Muscle layer of colon (tissue), 2 donors: ENCODE measurements at regions not wholly inside any gene's neighbourhood (a gene's known extent, or its start where the extent isn't known, plus 50 kb on each side); places are given as distances from the start of the nearest gene placed in this dataset.
"Not testable (repeated sequence)": the region's sequence is repeated elsewhere in the genome, so short reads cannot be mapped to it uniquely, and the experiment has no call there.

Experiments
- H3K27ac ChIP-seq: one replicate; pipeline ENCODE4 v1.7.0; 2013; ENCODE audit warnings: low read depth, mild to moderate bottlenecking, low read length, moderate library complexity
- H3K27me3 ChIP-seq, 2 donors: one replicate each; pipeline ENCODE4 v1.7.0; 2013; ENCODE audit warnings: low read length in 2 of 2, mild to moderate bottlenecking in 2 of 2; ENCODE audit not compliant: insufficient read depth in 2 of 2, control insufficient read depth in 1 of 2
- H3K36me3 ChIP-seq: one replicate; pipeline ENCODE4 v1.7.0; 2013; ENCODE audit warnings: mild to moderate bottlenecking, low read length; ENCODE audit not compliant: insufficient read depth
- H3K4me1 ChIP-seq: one replicate; pipeline ENCODE4 v1.7.0; 2013; ENCODE audit warnings: mild to moderate bottlenecking, low read length; ENCODE audit not compliant: insufficient read depth
- H3K4me3 ChIP-seq, 2 donors: one replicate each; pipeline ENCODE4 v1.7.0; 2013; ENCODE audit warnings: low read length in 2 of 2, low read depth in 1 of 2, mild to moderate bottlenecking in 1 of 2, moderate library complexity in 1 of 2
- H3K9ac ChIP-seq: one replicate; pipeline ENCODE4 v1.7.0; 2013; ENCODE audit warnings: low read length
- H3K9me3 ChIP-seq: one replicate; pipeline ENCODE4 v1.7.0; 2013; ENCODE audit warnings: mild to moderate bottlenecking, low read length
- donor health status: abdominal sarcoma.
- donor health status: Adenocarcinoma of cecum.

DNA sequence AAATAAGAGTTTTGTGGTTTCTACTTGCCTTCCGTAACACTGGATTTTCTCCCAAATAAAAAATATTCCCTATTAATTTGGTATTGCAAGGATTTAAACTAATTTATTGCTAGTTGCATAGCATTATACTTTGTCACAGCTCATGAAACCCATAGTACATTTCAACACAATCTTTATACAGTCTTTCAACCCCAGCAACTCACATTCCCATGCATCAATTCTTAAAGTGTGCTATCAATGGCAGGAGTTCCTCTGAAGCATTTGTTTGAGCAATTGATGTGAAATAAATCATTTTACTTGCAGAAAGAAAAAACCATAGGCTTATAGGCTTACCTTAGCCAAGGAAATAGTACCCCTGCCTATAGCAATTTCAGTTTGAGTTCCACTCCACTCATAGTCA lies 251.9 kb downstream of the PAPSS1 start:
- no peak overlapping the region for H3K27ac ChIP-seq
- no peaks in the 10 kb centered on the region for H3K27me3 ChIP-seq
- H3K4me3 ChIP-seq = no peak overlapping the region

DNA sequence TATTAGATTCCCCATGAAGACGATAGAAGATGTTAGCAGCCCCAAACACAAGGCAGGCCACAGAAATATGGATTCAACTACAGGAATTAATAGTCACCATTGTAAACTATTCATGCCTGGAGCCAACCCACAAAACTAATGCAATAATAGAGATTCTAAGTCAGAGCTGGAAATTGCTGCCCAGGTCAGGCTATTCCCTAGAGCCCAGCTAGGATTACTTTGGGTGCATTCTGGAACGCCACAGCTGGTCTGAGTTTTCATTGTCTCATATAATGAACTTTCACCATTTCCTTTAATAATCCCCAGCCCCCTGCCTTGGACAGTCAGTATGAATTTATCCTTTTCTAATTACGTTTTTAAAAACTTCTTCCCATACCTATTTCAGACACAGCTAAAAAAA lies 252.6 kb downstream of the PAPSS1 start:
- Histone ChIP-seq H3K4me1 (no peaks in the 10 kb centered on the region), H3K4me3 (no peak overlapping the region), H3K9me3 (no peaks in the 10 kb centered on the region), H3K27ac (no peak overlapping the region), H3K27me3 (no peaks in the 10 kb centered on the region), H3K36me3 (no peaks in the 10 kb centered on the region), H3K9ac (no peak overlapping the region)

More for the DNA sequence above, 251.9 kb downstream of the PAPSS1 start:
- H3K9ac ChIP-seq = no peak overlapping the region
- H3K9me3 ChIP-seq = no peaks in the 10 kb centered on the region
- H3K36me3 ChIP-seq = no peaks in the 10 kb centered on the region
- no peaks in the 10 kb centered on the region for H3K4me1 ChIP-seq

DNA sequence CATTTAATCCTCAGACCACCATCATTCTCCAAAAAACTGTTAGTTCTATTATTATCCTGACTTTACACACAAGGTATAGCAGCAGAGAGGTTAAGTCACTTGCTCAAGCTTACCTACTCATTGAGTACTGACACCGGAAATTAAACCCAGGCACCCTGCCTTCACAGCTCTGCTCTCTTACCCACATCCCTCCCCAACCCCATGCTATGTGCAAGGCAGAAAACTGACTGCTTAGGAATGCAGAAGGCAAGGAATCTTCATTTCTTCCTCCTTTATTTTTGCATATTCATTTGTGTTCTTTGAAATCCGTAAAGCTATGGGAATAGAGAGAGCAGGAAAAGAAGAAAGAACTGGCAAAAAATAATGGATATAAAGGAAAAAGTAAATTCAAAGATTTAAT lies 261.8 kb downstream of the PAPSS1 start:
- Histone ChIP-seq H3K27ac (no peak overlapping the region), H3K9me3 (no peaks in the 10 kb centered on the region), H3K4me1 (no peaks in the 10 kb centered on the region), H3K9ac (no peak overlapping the region), H3K36me3 (no peaks in the 10 kb centered on the region), H3K27me3 (no peaks in the 10 kb centered on the region), H3K4me3 (no peak overlapping the region)

DNA sequence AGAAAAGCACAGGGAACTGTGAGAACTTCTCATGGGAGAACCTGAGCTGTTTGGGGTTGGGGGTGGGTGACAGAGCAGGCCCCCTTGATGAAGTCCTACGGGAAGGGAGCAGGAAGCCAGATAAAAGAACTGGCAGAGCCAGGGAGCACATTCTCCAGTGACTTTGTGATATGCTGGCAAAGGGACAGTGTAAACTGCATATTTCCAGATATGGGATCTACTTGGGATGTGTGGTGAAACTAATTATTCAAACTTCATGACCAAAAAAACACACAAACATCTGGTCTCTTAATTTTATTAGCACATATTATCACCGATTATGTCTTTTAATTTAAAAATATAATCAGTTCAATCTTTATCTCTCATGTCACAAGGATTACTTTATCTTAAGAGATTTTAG lies 266.0 kb downstream of the PAPSS1 start:
- peaks cover 14% of the 10 kb centered on the region for H3K4me1 ChIP-seq
- H3K27ac ChIP-seq = no peak overlapping the region
- no peaks in the 10 kb centered on the region for H3K9me3 ChIP-seq
- H3K4me3 ChIP-seq = no peak overlapping the region
- no peaks in the 10 kb centered on the region for H3K27me3 ChIP-seq
- H3K36me3 ChIP-seq = no peaks in the 10 kb centered on the region
- no peak overlapping the region for H3K9ac ChIP-seq

DNA sequence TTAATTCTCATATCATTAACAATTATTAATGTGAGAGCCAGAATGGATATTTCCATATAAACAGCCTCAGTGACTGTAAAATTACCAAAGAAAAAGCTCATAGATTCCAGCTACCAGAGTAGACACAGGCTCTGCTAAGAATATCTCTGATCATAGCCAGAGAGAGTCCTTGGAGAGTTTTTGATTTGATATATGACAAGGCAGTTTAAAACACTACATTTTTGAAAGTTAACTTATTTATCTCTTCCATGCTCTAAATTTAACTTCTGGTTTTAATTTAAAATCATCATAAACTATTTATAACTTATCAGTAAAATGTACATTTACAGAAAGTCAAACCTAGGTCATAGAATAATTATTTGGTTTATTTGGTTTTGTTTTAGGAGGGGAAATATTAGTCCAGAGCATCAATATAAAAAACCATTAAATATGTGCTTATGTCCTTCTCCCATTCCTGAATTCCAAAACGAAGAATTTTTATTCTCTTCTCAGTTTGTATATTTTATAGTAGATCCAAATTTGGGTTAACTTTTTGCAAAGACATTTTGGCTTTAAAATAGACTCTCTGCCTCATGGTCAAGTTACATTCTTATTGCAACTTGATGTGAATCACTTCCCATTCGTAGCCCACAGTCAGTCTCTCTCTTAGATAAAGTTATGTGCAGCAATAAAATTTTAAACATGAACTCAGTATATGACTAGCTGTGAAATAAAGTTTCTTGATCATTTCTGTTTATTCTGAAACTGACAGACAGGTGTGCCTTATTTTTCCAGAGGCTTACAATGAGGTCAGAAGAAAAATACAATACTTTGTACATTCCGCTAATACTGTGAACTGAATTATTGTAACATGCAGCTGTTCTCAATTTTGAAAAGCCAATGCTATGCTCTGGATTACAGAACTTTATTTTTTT lies 267.1 kb downstream of the PAPSS1 start:
- Histone ChIP-seq H3K4me1 (peaks cover 14% of the 10 kb centered on the region), H3K27me3 (no peaks in the 10 kb centered on the region), H3K9me3 (no peaks in the 10 kb centered on the region), H3K9ac (no peak overlapping the region), H3K4me3 (no peak overlapping the region), H3K36me3 (no peaks in the 10 kb centered on the region), H3K27ac (no peak overlapping the region)

DNA sequence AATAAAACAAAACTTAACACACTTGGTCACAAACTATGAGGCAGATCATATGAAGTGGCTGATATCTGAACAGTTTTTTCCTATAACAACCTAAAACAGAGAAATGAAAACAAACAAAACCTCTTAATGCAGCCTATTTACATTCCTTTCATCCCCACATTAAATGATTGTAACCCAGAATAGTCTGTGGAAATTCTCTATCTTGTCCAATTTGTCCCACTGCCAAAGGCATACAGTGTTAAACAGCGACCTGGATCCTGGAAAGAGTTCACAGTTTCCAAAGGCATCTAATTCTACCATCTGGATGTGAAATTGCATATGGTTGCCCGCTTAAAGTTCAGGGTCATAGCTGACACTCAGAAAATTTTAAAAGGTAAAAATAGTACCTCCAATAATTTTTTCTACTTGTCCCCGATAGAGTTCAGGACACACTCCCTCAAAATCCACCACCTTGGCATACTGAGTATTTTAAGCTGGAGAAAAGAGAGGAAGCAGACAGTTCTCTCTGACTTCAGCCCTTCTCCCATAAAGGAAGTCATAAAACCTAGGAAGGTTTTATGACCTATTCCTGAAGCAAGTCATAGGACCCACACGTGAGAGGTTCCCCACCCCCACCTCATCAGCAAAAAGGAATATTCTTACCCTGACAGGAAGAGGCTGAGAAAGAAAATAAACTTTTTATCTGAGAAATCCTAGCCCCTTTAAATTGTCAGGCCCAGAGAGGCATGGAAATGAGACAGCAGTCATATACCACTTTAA lies 270.2 kb downstream of the PAPSS1 start:
- H3K36me3 ChIP-seq = no peaks in the 10 kb centered on the region
- H3K9ac ChIP-seq = no peak overlapping the region
- H3K27ac ChIP-seq = peak overlapping the region; percentile 20
- H3K27me3 ChIP-seq = no peaks in the 10 kb centered on the region
- H3K9me3 ChIP-seq = no peaks in the 10 kb centered on the region
- H3K4me3 ChIP-seq = no peak overlapping the region
- H3K4me1 ChIP-seq = peaks cover 14% of the 10 kb centered on the region

DNA sequence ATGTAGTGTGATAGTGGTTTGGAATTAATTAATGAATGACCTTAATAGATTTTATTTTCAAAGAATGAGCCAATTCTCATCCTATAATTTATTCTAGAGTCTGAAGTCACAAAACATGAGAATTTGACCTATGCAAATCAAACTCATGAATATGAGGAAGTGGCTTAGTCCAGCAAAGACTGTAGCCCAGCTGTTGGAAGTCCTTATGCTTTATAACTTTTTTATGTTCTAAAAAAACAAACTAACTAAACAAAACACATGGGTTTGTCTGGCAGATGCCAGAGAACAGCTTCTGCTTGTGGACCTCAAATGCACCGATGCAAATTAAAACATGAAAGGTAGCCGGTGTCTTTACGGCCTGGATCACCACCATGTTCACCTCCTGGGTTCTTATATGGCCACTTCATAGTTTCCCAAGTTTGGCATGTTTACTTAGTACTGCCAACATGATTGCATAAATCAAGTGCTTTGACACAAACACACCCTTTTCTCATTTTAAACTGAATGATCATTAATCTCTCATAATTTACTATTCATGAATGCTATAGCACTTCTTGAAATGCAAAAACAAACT lies 277.4 kb downstream of the PAPSS1 start:
- no peak overlapping the region for H3K27ac ChIP-seq
- no peak overlapping the region for H3K4me3 ChIP-seq
- no peaks in the 10 kb centered on the region for H3K27me3 ChIP-seq
- no peaks in the 10 kb centered on the region for H3K9me3 ChIP-seq
- H3K36me3 ChIP-seq = no peaks in the 10 kb centered on the region
- H3K9ac ChIP-seq = no peak overlapping the region
- H3K4me1 ChIP-seq = no peaks in the 10 kb centered on the region

DNA sequence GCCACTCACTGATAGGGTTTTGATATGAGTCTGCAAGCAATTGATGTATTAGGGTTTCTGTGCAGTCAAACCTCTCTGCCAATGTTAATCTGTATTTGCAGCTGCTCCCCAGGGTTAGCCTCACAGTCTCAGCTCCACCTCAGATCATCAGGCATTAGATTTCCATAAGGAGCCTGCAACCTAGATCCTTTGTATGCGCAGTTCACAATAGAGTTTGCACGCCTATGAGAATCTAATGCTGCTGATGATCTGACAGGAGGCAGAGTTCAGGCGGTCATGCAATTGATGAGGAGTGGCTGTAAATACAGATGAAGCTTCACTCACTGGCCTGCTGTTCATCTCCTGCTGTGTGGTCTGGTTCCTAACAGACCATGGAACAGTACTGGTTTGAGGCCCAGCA lies 280.6 kb downstream of the PAPSS1 start:
- no peak overlapping the region for H3K4me3 ChIP-seq
- H3K27me3 ChIP-seq = no peaks in the 10 kb centered on the region
- no peaks in the 10 kb centered on the region for H3K36me3 ChIP-seq
- no peak overlapping the region for H3K9ac ChIP-seq
- no peaks in the 10 kb centered on the region for H3K4me1 ChIP-seq
- H3K27ac ChIP-seq = no peak overlapping the region
- H3K9me3 ChIP-seq = no peaks in the 10 kb centered on the region

DNA sequence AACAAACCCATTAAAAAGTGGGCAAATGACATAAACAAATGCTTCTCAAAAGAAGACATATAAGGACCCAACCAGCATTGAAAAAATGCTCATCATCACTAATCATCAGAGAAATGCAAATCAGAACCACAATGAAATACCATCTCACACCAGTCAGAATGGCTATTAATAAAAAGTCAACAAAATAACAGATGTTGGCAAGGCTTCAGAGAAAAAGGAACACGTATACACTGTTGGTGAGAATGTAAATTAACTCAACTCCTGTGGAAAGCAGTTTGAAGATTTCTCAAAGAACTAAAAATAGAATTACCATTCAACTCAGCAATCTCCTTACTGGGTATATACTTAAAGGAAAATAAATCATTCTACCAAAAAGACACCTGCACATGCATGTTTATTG lies 283.6 kb downstream of the PAPSS1 start:
- not testable (repeated sequence) for H3K9ac ChIP-seq, H3K4me3 ChIP-seq, H3K36me3 ChIP-seq

DNA sequence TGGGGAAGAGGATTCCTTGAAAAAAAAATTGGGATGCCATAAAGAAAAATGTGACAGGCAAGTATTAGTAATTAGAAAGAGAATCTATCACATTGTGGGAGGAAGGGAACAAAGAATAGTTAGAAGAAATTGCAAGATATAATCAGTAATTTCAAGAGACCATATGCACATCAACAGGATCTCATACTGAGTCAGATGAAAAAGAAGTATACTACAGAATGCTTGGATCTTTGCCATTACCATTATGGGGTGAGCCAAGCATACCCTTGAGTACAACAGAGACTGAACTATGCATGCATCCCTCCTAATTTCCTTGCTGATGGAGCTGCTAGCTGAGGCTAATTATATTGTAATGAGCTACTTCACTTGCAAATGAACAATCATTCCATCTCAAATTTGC lies 287.6 kb downstream of the PAPSS1 start:
- Histone ChIP-seq H3K36me3 (no peaks in the 10 kb centered on the region), H3K9me3 (no peaks in the 10 kb centered on the region), H3K27ac (no peak overlapping the region), H3K27me3 (no peaks in the 10 kb centered on the region), H3K4me1 (no peaks in the 10 kb centered on the region), H3K9ac (no peak overlapping the region), H3K4me3 (no peak overlapping the region)

More for the DNA sequence above, 283.6 kb downstream of the PAPSS1 start:
- H3K9me3 ChIP-seq, H3K27ac ChIP-seq, H3K27me3 ChIP-seq, H3K4me1 ChIP-seq: not testable (repeated sequence)

DNA sequence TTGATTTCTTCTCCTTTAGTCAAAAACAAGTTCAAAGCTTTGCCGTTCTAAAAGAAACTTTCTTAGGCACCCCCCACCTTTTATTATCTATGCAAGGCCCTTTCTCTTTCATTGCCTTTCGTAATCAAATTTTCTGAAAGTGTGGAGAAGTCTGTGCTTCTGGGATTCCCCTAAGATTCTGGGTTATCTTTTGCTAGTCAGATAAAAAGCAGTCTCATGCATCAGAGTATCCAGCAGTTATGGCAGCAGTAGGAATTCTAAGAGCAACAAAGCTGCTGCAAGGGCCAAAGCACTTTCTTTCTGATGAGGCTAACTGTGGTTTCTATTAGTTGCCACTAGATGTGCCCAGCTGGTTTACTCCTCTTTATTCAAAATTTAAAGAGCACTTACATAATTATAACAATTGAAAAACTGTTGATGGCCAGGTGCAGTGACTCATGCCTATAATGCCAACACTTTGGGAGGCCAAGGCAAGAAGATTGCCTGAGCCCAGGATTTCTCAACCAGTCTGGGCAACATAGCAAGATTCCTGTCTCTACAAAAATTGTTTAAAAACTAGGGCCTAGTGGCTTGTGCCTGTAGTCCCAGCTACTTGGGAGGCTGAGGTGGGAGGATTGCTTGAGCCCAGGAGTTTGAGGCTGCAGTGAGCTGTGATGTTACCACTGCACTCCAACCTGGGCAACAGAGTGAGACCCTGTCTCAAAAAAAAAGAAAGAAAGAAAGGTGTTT lies 296.2 kb downstream of the PAPSS1 start:
- no peak overlapping the region for H3K4me3 ChIP-seq

More for the DNA sequence above, 296.2 kb downstream of the PAPSS1 start:
- H3K27ac ChIP-seq = no peak overlapping the region
- no peaks in the 10 kb centered on the region for H3K27me3 ChIP-seq
- H3K4me1 ChIP-seq = no peaks in the 10 kb centered on the region
- no peaks in the 10 kb centered on the region for H3K9me3 ChIP-seq
- no peak overlapping the region for H3K9ac ChIP-seq
- H3K36me3 ChIP-seq = no peaks in the 10 kb centered on the region
